ENCODE measurements at regions not wholly inside any gene's neighbourhood (a gene's known extent, or its start where the extent isn't known, plus 50 kb on each side); places are given as distances from the start of the nearest gene placed in this dataset.

GRCh38 chr18:28715206-28715605 lies 538.3 kb upstream of the CDH2 start:
- no peak overlapping the region for H2AFZ ChIP-seq (ENCODE audit: low read length)
- no peak overlapping the region for H3K4me3 Mint-ChIP-seq
- no peak overlapping the region for H2BK20ac ChIP-seq (ENCODE audit: low read depth, low read length, poor library complexity, severe bottlenecking)
- no peak overlapping the region for H4K8ac ChIP-seq (replicated peaks; ENCODE audit: insufficient read length, low read depth, low read length)
- no peak overlapping the region for H4K5ac ChIP-seq (ENCODE audit: insufficient read length, low read depth, low read length)
- no peak overlapping the region for H2BK5ac ChIP-seq (ENCODE audit: insufficient read length, low read length)
- no peak for TF ChIP-seq CTCF (conservative IDR thresholded peaks at IDR 0.05)
- no peak for DNase-seq
- no peaks in the 10 kb centered on the region for H3K23me2 ChIP-seq (ENCODE audit: insufficient read length, low read depth, low read length, poor library complexity, severe bottlenecking)
- no peaks in the 10 kb centered on the region for H3K9me3 Mint-ChIP-seq
- no peaks in the 10 kb centered on the region for H3K79me2 ChIP-seq (ENCODE audit: insufficient read depth, low read length)
- no peak overlapping the region for H3K4ac ChIP-seq (ENCODE audit: low read depth, low read length)
- H3K14ac ChIP-seq (ENCODE audit: insufficient read depth, low read length): no peak overlapping the region
- no peak overlapping the region for H3K4me2 ChIP-seq (ENCODE audit: insufficient read depth, insufficient read length, low read length)
- H2BK15ac ChIP-seq (ENCODE audit: low read depth, low read length): no peak overlapping the region
- no peak overlapping the region for H2BK120ac ChIP-seq (ENCODE audit: low read depth, low read length, poor library complexity, severe bottlenecking)
- no CpG with 5 or more reads among the region's 1 CpG for WGBS (ENCODE audit: extremely low coverage, insufficient read length, low lambda C conversion rate)
- H3K27ac Mint-ChIP-seq: no peak overlapping the region
- no peak overlapping the region for H3T11ph ChIP-seq (ENCODE audit: low read length)
- no peak overlapping the region for H2BK12ac ChIP-seq (ENCODE audit: insufficient read length, low read depth, low read length)
- H3K27me3 Mint-ChIP-seq (ENCODE audit: low read depth): no peaks in the 10 kb centered on the region
- H3K36me3 Mint-ChIP-seq (ENCODE audit: insufficient read depth in 1 of 3, low read depth in 3 of 3): peaks cover 0 to 5% (median 4%) of the 10 kb centered on the region in 3 experiments; a peak in 3 of 7 replicates
- H3K79me1 ChIP-seq (ENCODE audit: insufficient read depth, low read depth, low read length, poor library complexity, severe bottlenecking): no peaks in the 10 kb centered on the region
- H3K18ac ChIP-seq (ENCODE audit: insufficient read length, low read depth, low read length): no peak overlapping the region
- no peak overlapping the region for H3K27ac ChIP-seq (ENCODE audit: insufficient read length, low read depth, low read length)
- H3K9me3 ChIP-seq (ENCODE audit: control insufficient read depth, low read depth, low read length): no peaks in the 10 kb centered on the region
- H3K4me1 Mint-ChIP-seq: peaks cover 39 to 46% of the 10 kb centered on the region in 2 experiments
- H4K20me1 ChIP-seq (ENCODE audit: control insufficient read depth, insufficient read depth, insufficient read length): no peaks in the 10 kb centered on the region
- no peaks in the 10 kb centered on the region for H3K27me3 ChIP-seq (ENCODE audit: insufficient read depth, low read length)
- H3K9ac ChIP-seq (ENCODE audit: extremely low read depth, insufficient read length, low read length): no peak overlapping the region
- no peak overlapping the region for H2AK5ac ChIP-seq (ENCODE audit: insufficient read length, low read length)
- H4K91ac ChIP-seq (ENCODE audit: insufficient read length, low read depth, low read length): no peak overlapping the region
- peaks cover 4% of the 10 kb centered on the region; the same call in 1 of the 2 replicates for H3K4me1 ChIP-seq (ENCODE audit: insufficient read depth, low read length)
- H3K23ac ChIP-seq (ENCODE audit: insufficient read length, low read depth, low read length): no peak overlapping the region
- H3K56ac ChIP-seq (ENCODE audit: insufficient read length, low read depth, low read length): no peak overlapping the region
